Naive thymus-derived CD4-positive, alpha-beta T cell (primary cell): ENCODE measurements at regions not wholly inside any gene's neighbourhood (a gene's known extent, or its start where the extent isn't known, plus 50 kb on each side); places are given as distances from the start of the nearest gene placed in this dataset.
"Not testable (repeated sequence)": the region's sequence is repeated elsewhere in the genome, so short reads cannot be mapped to it uniquely, and the experiment has no call there.

Source experiments
- ATAC-seq: fragments of 150-1000 bp; cut with Tn5 transposase; 2 replicates; pipeline ENCODE4 v1.10.0; 2021; ENCODE audit warnings: mild to moderate bottlenecking, moderate library complexity
- CTCF ChIA-PET: fragments of 350-600 bp; sonication (Branson Sonifier 250); formaldehyde crosslinking; loops from one replicate; lab custom pipeline; 2021; ENCODE audit warnings: antibody characterized with exemption; lab: Charles Lee
- POLR2A ChIA-PET: fragments of 350-600 bp; sonication (Branson Sonifier 250); formaldehyde crosslinking; loops from one replicate; lab custom pipeline; 2021; ENCODE audit warnings: antibody characterized with exemption, inconsistent platforms; lab: Charles Lee
- DNase-seq, 9 donors: peaks; one replicate each; pipeline versions ENCODE4 v3.0.0 to v3.0.0-alpha.2; 2020 to 2022; ENCODE audit warnings: mixed read lengths in 1 of 9
- H3K27ac ChIP-seq: one replicate; pipeline ENCODE4 v1.7.0; 2013; ENCODE audit warnings: mild to moderate bottlenecking, low read depth, low read length, moderate library complexity
- H3K27me3 ChIP-seq, 2 donors: one replicate each; pipeline ENCODE4 v1.7.0; 2013; ENCODE audit warnings: low read length in 2 of 2, mild to moderate bottlenecking in 2 of 2, moderate library complexity in 2 of 2; ENCODE audit not compliant: control insufficient read depth in 2 of 2, insufficient read depth in 2 of 2
- H3K36me3 ChIP-seq, 3 experiments: 1 replicate in 2 of 3; 2 replicates in 1 of 3; pipeline ENCODE4 v1.7.0; 2013; ENCODE audit warnings: low read length in 3 of 3, mild to moderate bottlenecking in 3 of 3, moderate library complexity in 1 of 3; ENCODE audit not compliant: insufficient read depth in 3 of 3, control insufficient read depth in 2 of 3
- H3K4me1 ChIP-seq, 2 donors: one replicate each; pipeline ENCODE4 v1.7.0; 2013; ENCODE audit warnings: low read length in 2 of 2, mild to moderate bottlenecking in 2 of 2, moderate library complexity in 1 of 2; ENCODE audit not compliant: control insufficient read depth in 2 of 2, insufficient read depth in 2 of 2
- H3K4me3 ChIP-seq: 2 replicates; pipeline ENCODE4 v1.7.0; 2013; ENCODE audit warnings: mild to moderate bottlenecking, low read length
- H3K9me3 ChIP-seq, 3 experiments: 1 replicate in 2 of 3; 2 replicates in 1 of 3; pipeline ENCODE4 v1.7.0; 2013; ENCODE audit warnings: low read length in 3 of 3; ENCODE audit not compliant: control insufficient read depth in 2 of 3
- H3K27ac Mint-ChIP-seq, 9 donors: one replicate each; pipeline ENCODE4 v1.8.0; 2020 to 2022; ENCODE audit warnings: mixed read lengths in 9 of 9, mild to moderate bottlenecking in 8 of 9, moderate library complexity in 5 of 9, inconsistent platforms in 2 of 9
- H3K27me3 Mint-ChIP-seq, 5 donors: one replicate each; pipeline ENCODE4 v1.8.0; 2021 to 2022; ENCODE audit warnings: mixed read lengths in 5 of 5, mild to moderate bottlenecking in 1 of 5
- H3K36me3 Mint-ChIP-seq, 5 donors: one replicate each; pipeline ENCODE4 v1.8.0; 2020 to 2022; ENCODE audit warnings: mixed read lengths in 5 of 5, mild to moderate bottlenecking in 3 of 5, inconsistent platforms in 1 of 5
- H3K4me1 Mint-ChIP-seq, 7 donors: one replicate each; pipeline ENCODE4 v1.8.0; 2020 to 2022; ENCODE audit warnings: mixed read lengths in 7 of 7, mild to moderate bottlenecking in 3 of 7, inconsistent platforms in 1 of 7
- H3K4me3 Mint-ChIP-seq, 10 donors: one replicate each; pipeline ENCODE4 v1.8.0; 2020 to 2022; ENCODE audit warnings: mild to moderate bottlenecking in 10 of 10, mixed read lengths in 10 of 10, moderate library complexity in 6 of 10, inconsistent platforms in 2 of 10
- H3K9me3 Mint-ChIP-seq, 11 donors: one replicate each; pipeline ENCODE4 v1.8.0; 2020 to 2022; ENCODE audit warnings: mixed read lengths in 11 of 11, mild to moderate bottlenecking in 4 of 11, inconsistent platforms in 1 of 11, moderate library complexity in 1 of 11
- intact Hi-C, 2 donors: fragments of 100-400 bp; cut with micrococcal nuclease; formaldehyde crosslinking; loops; one replicate each; pipeline ENCODE4 v1.15.1; 2023

- Mint-ChIP-seq H3K4me3 (no peak overlapping the region), H3K9me3 (peaks cover 4 to 42% (median 24%) of the 10 kb centered on the region in 11 donors), H3K27ac (no peak overlapping the region), H3K27me3 (peaks cover 0 to 7% (median 0%) of the 10 kb centered on the region in 5 donors), H3K36me3 (peaks cover 0 to 7% (median 0%) of the 10 kb centered on the region in 5 donors), H3K4me1 (no peaks in the 10 kb centered on the region)
- CTCF ChIA-PET = no interaction called here
- Histone ChIP-seq H3K4me1 (no peaks in the 10 kb centered on the region), H3K4me3 (no peak overlapping the region), H3K36me3 (no peaks in the 10 kb centered on the region), H3K27me3 (no peaks in the 10 kb centered on the region), H3K9me3 (peaks cover 0 to 13% (median 0%) of the 10 kb centered on the region in 3 experiments), H3K27ac (no peak overlapping the region)
- ATAC-seq = no peak
- POLR2A ChIA-PET = no interaction called here
- intact Hi-C loops = no loop called here
- no peak for DNase-seq
Measured at GRCh38 chr10:80829151-80829550, 291.4 kb downstream of the SH2D4B start.

- intact Hi-C loops = no loop called here
- peaks cover 0 to 7% (median 0%) of the 10 kb centered on the region in 5 donors for H3K27me3 Mint-ChIP-seq
- ATAC-seq (no peak), DNase-seq (no peak)
- Histone ChIP-seq H3K9me3 (peaks cover 0 to 13% (median 0%) of the 10 kb centered on the region in 3 experiments), H3K27me3 (no peaks in the 10 kb centered on the region), H3K4me3 (no peak overlapping the region), H3K36me3 (no peaks in the 10 kb centered on the region), H3K4me1 (no peaks in the 10 kb centered on the region), H3K27ac (no peak overlapping the region)
- peaks cover 0 to 7% (median 0%) of the 10 kb centered on the region in 5 donors for H3K36me3 Mint-ChIP-seq
- ChIA-PET CTCF (no interaction called here), POLR2A (no interaction called here)
- H3K4me1 Mint-ChIP-seq = no peaks in the 10 kb centered on the region
- H3K27ac Mint-ChIP-seq = no peak overlapping the region
- no peak overlapping the region for H3K4me3 Mint-ChIP-seq
- H3K9me3 Mint-ChIP-seq = peaks cover 4 to 43% (median 25%) of the 10 kb centered on the region in 11 donors
Measured at GRCh38 chr10:80829562-80829961, 291.9 kb downstream of the SH2D4B start.

- H3K27ac ChIP-seq, H3K4me3 ChIP-seq, CTCF ChIA-PET, POLR2A ChIA-PET, ATAC-seq, H3K27me3 ChIP-seq, H3K36me3 ChIP-seq, H3K4me1 ChIP-seq, H3K4me3 Mint-ChIP-seq, DNase-seq, H3K27ac Mint-ChIP-seq, H3K27me3 Mint-ChIP-seq, intact Hi-C loops, H3K36me3 Mint-ChIP-seq, H3K4me1 Mint-ChIP-seq: not testable (repeated sequence)
- H3K9me3 Mint-ChIP-seq = peaks cover 4 to 57% (median 28%) of the 10 kb centered on the region in 11 donors
- peaks cover 0 to 13% (median 0%) of the 10 kb centered on the region in 3 experiments for H3K9me3 ChIP-seq
Measured at GRCh38 chr10:80832693-80833092, 295.0 kb downstream of the SH2D4B start.

GRCh38 chr10:80855348-80855971 is 317.8 kb downstream of the SH2D4B start:
- Mint-ChIP-seq H3K4me1 (peaks cover 0 to 2% (median 0%) of the 10 kb centered on the region in 7 donors), H3K36me3 (no peaks in the 10 kb centered on the region), H3K4me3 (no peak overlapping the region), H3K27me3 (peaks cover 0 to 33% (median 11%) of the 10 kb centered on the region in 5 donors), H3K9me3 (no peaks in the 10 kb centered on the region), H3K27ac (no peak overlapping the region)
- no peaks in the 10 kb centered on the region for H3K27me3 ChIP-seq
- ChIA-PET CTCF (no interaction called here), POLR2A (interaction anchor here (0.8 kb wide), 1 partner anchor 10 kb away, joined by 3 read pairs; no protein-coding TSS in a partner anchor)
- no peaks in the 10 kb centered on the region for H3K4me1 ChIP-seq
- DNase-seq (no peak), ATAC-seq (no peak)
- H3K4me3 ChIP-seq = no peak overlapping the region
- H3K27ac ChIP-seq = no peak overlapping the region
- intact Hi-C loops = no loop called here
- no peaks in the 10 kb centered on the region for H3K9me3 ChIP-seq
- no peaks in the 10 kb centered on the region for H3K36me3 ChIP-seq

GRCh38 chr10:80856186-80856585 is 318.5 kb downstream of the SH2D4B start:
- Mint-ChIP-seq H3K27ac (no peak overlapping the region), H3K27me3 (peaks cover 0 to 33% (median 11%) of the 10 kb centered on the region in 5 donors)

GRCh38 chr10:80859279-80859678 is 321.6 kb downstream of the SH2D4B start:
- H3K36me3 ChIP-seq, H3K27ac ChIP-seq, DNase-seq, ATAC-seq, H3K4me3 Mint-ChIP-seq, H3K27ac Mint-ChIP-seq, CTCF ChIA-PET, H3K4me1 Mint-ChIP-seq, H3K9me3 ChIP-seq, H3K9me3 Mint-ChIP-seq, H3K4me3 ChIP-seq, POLR2A ChIA-PET, intact Hi-C loops, H3K27me3 ChIP-seq, H3K4me1 ChIP-seq, H3K36me3 Mint-ChIP-seq: not testable (repeated sequence)
- peaks cover 0 to 16% (median 6%) of the 10 kb centered on the region in 5 donors for H3K27me3 Mint-ChIP-seq

More at GRCh38 chr10:80856186-80856585, 318.5 kb downstream of the SH2D4B start:
- CTCF ChIA-PET = no interaction called here
- no peak for ATAC-seq
- H3K36me3 ChIP-seq = no peaks in the 10 kb centered on the region
- no peak overlapping the region for H3K27ac ChIP-seq
- no peaks in the 10 kb centered on the region for H3K9me3 ChIP-seq
- Mint-ChIP-seq H3K36me3 (no peaks in the 10 kb centered on the region), H3K9me3 (no peaks in the 10 kb centered on the region), H3K4me1 (peaks cover 0 to 2% (median 0%) of the 10 kb centered on the region in 7 donors), H3K4me3 (no peak overlapping the region)
- no peaks in the 10 kb centered on the region for H3K27me3 ChIP-seq
- no peaks in the 10 kb centered on the region for H3K4me1 ChIP-seq
- no peak overlapping the region for H3K4me3 ChIP-seq
- no peak for DNase-seq
- intact Hi-C loops = no loop called here
- POLR2A ChIA-PET = interaction anchor here (0.8 kb wide), 1 partner anchor 11 kb away, joined by 3 read pairs; no protein-coding TSS in a partner anchor

GRCh38 chr10:80860719-80861118 is 323.0 kb downstream of the SH2D4B start:
- POLR2A ChIA-PET = no interaction called here
- DNase-seq (no peak), ATAC-seq (no peak)
- no peak overlapping the region for H3K27ac ChIP-seq
- H3K27ac Mint-ChIP-seq = no peak overlapping the region
- H3K9me3 Mint-ChIP-seq = no peaks in the 10 kb centered on the region
- no peaks in the 10 kb centered on the region for H3K27me3 ChIP-seq
- CTCF ChIA-PET = no interaction called here
- no peaks in the 10 kb centered on the region for H3K4me1 Mint-ChIP-seq
- H3K4me3 Mint-ChIP-seq = no peak overlapping the region
- H3K27me3 Mint-ChIP-seq = peaks cover 0 to 14% (median 8%) of the 10 kb centered on the region in 5 donors
- intact Hi-C loops = no loop called here
- no peaks in the 10 kb centered on the region for H3K36me3 Mint-ChIP-seq
- no peaks in the 10 kb centered on the region for H3K9me3 ChIP-seq
- H3K4me3 ChIP-seq = no peak overlapping the region
- H3K4me1 ChIP-seq = no peaks in the 10 kb centered on the region
- no peaks in the 10 kb centered on the region for H3K36me3 ChIP-seq
